ENCODE measurements at regions not wholly inside any gene's neighbourhood (a gene's known extent, or its start where the extent isn't known, plus 50 kb on each side); places are given as distances from the start of the nearest gene placed in this dataset.
"Not testable (repeated sequence)": the region's sequence is repeated elsewhere in the genome, so short reads cannot be mapped to it uniquely, and the experiment has no call there.

DNA sequence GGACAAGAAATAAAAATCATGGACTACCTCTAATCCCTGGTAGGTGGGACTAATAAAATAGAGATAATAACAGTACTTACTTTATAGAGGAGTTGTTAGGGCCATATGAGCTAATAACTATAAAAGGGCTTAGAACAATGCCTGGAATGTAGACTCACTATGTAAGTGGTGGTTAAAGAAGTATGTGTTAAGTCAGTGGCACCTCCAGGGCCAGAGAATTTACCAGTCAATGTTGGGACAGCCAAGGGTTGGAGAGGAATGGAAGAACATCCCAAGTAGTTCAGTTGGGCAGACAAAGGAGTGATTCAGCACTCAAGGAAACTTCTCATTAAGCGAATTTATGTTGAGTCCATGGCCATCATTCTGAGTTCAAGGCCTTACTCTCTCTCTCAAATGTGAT lies 116.8 kb downstream of the OTOR start:
- no peak for DNase-seq

- DNase-seq, result no peak
Observed at GRCh38 chr20:16865406-16865805, 117.2 kb downstream of the OTOR start.

- DNase-seq, result not testable (repeated sequence)
Observed at GRCh38 chr20:16873124-16873523, 125.0 kb downstream of the OTOR start.

DNA sequence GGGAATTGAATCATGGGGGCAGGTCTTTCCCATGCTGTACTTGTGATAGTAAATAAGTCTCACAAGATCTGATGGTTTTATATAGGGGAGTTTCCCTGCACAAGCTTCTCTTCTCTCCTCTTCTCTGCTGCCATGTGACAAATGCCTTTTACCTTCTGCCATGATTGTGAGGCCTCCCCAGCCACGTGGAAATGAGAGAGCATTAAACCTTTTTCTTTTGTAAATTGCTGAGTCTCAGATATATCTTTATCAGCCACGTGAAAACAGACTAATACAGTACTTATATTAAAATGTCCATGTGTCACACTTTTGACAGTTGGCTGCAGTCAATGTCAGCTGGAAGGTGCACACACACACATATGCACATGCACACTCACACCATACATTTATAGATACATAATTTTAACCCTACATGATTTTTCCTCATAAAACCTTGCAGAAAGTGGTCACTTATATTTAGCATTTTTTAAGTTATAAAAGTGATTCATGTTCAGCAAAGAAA lies 128.9 kb downstream of the OTOR start:
- no peak for DNase-seq

GRCh38 chr20:16885746-16886145 lies 137.6 kb downstream of the OTOR start:
- no peak for DNase-seq

- DNase-seq, result peak; percentile 64
Observed at GRCh38 chr20:16898433-16898832, 150.3 kb downstream of the OTOR start.

DNA sequence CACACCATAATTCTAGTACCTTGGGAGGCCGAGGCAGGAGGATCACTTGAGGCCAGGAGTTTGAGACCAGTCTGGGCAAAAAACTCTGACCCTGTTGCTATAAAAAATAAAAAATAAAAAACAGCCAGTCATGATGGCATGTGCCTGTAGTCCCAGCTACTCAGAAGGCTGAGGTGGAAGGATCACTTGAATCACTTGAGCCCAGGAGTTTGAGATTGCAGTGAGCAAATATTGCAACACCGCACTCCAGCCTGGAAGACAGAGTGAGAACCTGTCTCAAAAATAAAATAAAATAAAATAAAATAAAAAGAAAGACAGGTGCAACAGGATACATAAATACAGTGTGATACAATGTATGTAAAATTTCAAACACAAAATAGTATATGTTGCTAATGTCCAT lies 154.5 kb downstream of the OTOR start:
- no peak for DNase-seq

DNA sequence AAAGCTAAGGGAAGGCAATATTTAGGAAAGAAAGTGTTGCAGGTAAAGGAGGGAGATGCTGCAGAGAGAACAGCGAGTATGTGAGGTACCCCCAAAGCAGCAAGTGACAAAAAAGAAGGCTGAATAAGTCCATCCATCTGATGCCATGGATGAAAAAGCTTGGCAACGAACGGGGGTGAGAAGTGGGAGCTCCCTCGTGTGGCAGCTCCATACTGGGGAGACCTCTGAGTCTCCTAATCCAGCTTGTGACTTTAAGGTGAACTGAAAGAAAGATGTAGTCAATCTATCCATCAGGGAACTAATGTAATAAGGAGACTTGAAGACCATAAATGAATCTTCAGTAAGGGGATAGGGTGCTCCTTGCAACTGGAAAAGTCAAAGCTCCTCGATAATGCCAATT lies 156.6 kb downstream of the OTOR start:
- no peak for DNase-seq

DNA sequence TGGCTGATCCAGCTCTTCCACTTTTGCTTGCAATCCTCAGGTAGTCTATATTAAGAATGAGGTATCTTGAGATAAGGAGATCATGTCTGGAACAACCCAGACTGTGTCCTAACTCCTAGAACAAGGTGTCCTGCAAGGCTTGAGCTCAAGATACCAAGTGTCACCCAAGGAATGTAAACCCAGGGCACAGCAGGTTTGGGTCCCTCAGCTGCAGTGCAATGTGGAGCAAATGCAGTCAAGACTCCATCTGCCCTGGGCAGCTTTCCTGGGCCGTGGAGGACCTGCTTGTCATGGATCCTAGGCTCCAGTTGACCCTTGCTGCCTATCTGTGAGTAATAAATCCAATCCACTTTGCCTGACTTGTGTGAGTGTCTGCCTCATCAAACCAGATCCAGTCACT lies 166.1 kb downstream of the OTOR start:
- no peak for DNase-seq

DNA sequence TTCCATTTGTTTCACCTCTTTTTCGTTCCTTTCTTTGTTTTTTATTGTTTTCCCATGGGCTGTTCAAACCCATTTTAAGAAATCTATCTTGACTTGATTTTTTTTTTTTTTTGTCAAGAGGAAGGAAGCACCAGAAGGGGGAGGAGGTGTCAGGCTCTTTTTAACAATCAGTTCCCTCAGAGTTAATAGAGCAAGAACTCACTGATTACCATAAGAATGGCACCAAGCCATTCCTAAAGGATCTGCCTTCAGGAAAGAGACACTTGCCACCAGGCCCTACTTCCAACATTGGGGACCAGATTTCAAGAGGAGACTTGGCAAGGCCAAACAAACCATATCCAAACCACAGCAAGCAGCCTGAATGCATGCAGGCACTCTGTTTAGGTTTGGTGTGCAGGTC lies 168.0 kb downstream of the OTOR start:
- no peak for DNase-seq

- no peak for DNase-seq
Observed at GRCh38 chr20:16917636-16918035, 169.5 kb downstream of the OTOR start.

GRCh38 chr20:16918366-16918765 lies 170.2 kb downstream of the OTOR start:
- no peak for DNase-seq

DNA sequence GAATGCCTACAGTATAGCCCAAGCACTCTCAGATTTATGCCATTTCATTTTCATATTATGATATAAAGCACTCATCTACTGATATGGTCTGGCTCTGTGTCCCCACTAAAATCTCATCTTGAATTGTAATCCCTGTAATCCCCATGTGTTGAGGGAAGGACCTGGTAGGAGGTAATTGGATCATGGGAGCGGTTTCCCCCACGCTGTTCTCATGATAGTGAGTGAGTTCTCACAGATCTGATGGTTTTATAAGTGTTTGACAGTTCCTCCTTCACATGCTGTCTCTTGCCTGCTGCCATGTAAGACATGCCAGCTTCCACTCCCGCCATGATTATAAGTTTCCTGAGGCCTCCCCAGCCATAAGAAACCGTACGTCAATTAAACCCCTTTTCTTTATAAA lies 171.7 kb downstream of the OTOR start:
- no peak for DNase-seq

GRCh38 chr20:16922834-16923233 lies 174.7 kb downstream of the OTOR start:
- no peak for DNase-seq

- DNase-seq, result no peak
Observed at GRCh38 chr20:16926626-16927430, 178.7 kb downstream of the OTOR start.

- no peak for DNase-seq
Observed at GRCh38 chr20:16929756-16930155, 181.6 kb downstream of the OTOR start.

DNA sequence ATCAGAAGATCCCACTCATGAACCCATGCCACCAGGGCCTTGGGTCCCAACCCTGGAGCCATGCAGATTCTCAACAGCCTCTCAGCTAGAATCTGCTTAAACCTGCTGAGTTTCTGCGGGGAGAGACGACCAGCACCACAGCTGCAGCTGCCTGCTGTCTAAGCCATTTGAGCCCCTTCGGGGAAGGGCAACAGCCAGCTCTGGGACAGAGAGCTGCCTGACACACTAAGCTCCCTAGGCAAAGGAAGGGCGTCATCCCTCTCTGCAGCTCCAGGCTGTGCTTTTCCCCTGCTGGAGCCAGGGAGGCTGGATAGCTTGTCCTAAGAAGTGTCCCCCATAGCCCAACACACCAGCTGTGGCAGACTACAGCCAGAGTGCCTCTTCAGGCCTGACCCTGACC lies 182.5 kb downstream of the OTOR start:
- DNase-seq, result no peak

DNA sequence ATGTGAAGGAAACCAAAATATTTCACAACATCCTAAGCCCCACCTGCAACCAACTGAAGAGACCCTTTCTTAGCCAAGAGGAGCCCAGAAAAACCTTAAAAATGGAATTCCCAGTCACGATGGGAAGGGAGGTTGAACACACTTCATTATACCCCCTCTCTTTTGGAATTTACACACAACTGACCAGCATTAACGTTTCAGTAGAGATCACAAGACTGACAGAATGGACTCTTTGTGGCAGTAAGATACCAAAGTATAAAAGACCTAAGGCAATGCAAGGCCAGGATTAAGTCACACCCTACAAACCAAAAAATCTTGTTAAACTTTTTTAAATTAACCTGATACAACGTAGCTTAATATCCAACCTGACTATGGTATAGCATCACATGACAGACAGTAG lies 190.9 kb downstream of the OTOR start:
- no peak for DNase-seq

- no peak for DNase-seq
Observed at GRCh38 chr20:16940701-16941100, 192.5 kb downstream of the OTOR start.

DNA sequence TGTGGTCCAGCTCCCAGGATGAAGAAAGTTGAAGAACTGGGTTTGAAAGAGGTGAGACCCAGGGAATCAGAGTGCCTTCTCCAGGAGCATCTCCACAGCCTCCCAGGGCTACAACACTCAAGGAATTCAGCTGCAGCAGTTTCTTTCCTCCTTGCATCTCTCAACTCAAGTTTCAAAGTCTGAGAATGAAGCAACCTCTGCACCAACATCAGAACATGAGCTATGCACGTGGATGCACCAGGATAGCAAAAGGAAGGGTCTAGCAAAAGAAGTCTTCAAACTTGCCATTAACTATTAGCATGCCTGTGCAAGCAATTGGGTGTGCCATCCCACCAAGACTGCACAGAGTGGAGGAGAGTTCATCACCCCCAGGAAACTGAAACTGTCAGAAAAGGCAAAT lies 193.9 kb downstream of the OTOR start:
- no peak for DNase-seq

DNA sequence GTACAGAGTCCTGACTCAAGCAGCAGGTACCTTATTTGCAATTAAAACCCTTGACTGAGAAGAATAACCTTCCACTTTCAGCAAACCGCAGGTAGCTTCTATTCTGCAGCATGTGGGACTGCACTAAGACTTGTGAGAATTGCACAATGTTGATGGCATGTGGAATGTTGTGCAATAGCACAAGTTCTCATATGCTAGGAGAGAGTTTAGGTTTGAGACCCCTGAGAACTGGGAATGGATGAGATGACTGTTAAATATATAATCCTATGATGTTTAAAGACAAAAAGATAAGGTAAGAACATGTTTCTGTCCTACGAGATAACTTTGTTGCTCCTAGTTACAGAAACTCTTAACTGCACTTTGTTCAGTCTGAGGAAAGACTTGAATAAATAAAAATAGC lies 194.6 kb downstream of the OTOR start:
- DNase-seq, result no peak

- DNase-seq, result peak; percentile 77
Observed at GRCh38 chr20:16944745-16945144, 196.6 kb downstream of the OTOR start.

GRCh38 chr20:16945619-16946018 lies 197.5 kb downstream of the OTOR start:
- no peak for DNase-seq

GRCh38 chr20:16946097-16946496 lies 197.9 kb downstream of the OTOR start:
- no peak for DNase-seq

DNA sequence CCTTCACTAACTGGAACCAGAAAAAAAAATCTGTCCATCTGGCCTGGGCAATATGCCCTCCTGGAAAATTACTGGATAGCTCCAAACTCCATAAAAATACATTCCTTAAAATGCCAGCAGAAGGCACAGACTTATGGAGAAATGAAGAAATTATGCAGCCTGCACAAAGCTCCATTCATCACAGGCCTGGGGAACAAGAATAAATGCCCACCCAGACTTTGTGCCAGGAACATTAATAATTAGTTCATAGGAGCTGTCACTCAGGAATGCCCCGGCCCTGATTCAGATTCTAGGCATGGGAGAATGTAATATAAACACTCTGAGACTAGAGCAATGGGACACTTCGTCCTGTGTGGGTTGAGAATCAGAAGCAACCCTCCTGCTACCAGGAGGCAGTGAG lies 199.3 kb downstream of the OTOR start:
- no peak for DNase-seq
